ENCODE measurements at regions not wholly inside any gene's neighbourhood (a gene's known extent, or its start where the extent isn't known, plus 50 kb on each side); places are given as distances from the start of the nearest gene placed in this dataset.

DNA sequence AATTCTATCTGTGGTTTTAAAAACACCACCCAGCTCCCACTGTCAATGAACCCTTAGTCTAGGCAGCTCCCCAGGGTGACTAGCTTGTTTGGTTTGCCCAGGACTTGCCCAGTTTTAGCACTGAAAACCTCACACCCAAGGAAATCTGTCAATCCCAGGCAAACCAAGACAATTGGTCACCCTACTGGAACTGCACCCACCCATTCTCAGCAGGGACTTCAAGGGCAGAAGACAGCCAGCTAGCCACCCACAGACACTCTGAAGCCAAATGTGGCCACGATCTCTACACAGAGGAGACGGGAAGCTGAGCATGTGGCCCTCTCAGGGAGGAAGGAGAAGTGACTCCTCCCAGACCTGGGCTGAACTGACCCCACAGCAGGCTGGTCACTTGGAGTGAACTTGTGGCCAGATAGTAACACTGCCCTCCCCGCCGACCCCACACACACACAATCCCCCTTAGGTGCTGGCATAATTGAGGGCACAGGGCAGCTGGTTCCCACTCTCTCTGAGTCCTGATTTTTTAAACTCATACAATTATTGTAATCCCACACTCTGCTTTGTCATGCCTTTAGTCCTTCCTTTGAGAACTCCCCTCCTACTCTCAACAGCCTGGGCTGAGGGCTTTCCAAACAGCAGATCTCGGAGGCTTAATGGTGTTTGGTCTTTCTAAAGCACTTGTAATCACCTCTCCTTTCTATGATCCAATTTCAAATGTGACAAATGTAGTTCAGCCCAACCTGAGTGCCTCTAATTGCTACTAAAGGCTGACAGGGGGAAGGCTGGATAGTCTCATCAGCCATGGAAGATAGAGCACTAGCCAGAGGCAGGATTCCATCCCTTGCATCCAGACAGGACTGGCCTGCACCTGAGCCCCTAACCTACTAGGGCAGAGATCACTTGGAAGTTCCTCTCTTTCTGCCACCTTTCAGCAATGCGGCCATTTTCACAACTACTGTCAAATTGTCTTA lies 74.7 kb upstream of the DRD2 start (continued):
- TF ChIP-seq MGA (IDR thresholded peaks at IDR 0.05) (peak; percentile 59), SRF (CRISPR knock-in tag; IDR thresholded peaks at IDR 0.05) (peak in 1 of 2 experiments; percentile 56; a peak in 1 of 4 replicates), ZNF764 (CRISPR knock-in tag; IDR thresholded peaks at IDR 0.05; ENCODE audit: low read depth) (no peak), ZNF263 (CRISPR knock-in tag; IDR thresholded peaks at IDR 0.05; ENCODE audit: borderline replicate concordance) (peak; percentile 88), ZBTB11 (CRISPR knock-in tag; IDR thresholded peaks at IDR 0.05) (no peak)
- TF ChIP-seq, protein P1, sequence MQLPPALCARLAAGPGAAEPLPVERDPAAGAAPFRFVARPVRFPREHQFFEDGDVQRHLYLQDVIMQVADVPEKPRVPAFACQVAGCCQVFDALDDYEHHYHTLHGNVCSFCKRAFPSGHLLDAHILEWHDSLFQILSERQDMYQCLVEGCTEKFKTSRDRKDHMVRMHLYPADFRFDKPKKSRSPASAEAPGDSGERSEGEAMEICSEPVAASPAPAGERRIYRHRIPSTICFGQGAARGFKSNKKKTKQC (CRISPR knock-in tag; IDR thresholded peaks at IDR 0.05) = 0 out of 2 replicates have a peak, but pooled peaks have one; percentile 46
- TF ChIP-seq, protein P2, sequence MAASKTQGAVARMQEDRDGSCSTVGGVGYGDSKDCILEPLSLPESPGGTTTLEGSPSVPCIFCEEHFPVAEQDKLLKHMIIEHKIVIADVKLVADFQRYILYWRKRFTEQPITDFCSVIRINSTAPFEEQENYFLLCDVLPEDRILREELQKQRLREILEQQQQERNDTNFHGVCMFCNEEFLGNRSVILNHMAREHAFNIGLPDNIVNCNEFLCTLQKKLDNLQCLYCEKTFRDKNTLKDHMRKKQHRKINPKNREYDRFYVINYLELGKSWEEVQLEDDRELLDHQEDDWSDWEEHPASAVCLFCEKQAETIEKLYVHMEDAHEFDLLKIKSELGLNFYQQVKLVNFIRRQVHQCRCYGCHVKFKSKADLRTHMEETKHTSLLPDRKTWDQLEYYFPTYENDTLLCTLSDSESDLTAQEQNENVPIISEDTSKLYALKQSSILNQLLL (CRISPR knock-in tag; IDR thresholded peaks at IDR 0.05; ENCODE audit: borderline replicate concordance) = no peak

Data from K562 (cell line).